ENCODE measurements at regions not wholly inside any gene's neighbourhood (a gene's known extent, or its start where the extent isn't known, plus 50 kb on each side); places are given as distances from the start of the nearest gene placed in this dataset.

DNA sequence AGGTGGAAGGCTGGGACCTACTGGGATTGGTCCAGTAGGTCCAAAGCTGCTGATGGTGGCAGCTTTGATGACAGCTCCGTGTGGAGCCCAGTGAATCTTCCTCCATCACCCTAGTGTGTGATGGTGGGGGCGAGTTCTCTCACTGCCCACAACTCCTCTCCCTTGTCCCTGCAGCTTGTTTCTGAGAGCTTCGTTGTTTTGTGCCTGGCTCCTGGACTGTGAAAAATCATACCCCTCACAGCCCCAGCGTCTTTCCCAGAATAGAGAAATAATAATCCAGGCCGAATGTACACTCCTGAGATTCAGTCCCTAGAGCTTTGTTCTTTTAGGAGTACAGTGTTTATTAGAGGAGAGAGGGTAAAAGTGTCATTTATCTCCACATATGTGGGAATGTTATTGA, 372.2 kb downstream of the ENC1 start:
- no peak overlapping the region for H3K4me2 ChIP-seq (ENCODE audit: low read depth, low read length)
- no peak for TF ChIP-seq EZH2phosphoT487 (IDR thresholded peaks at IDR 0.05; ENCODE audit: low read length)
- no peak for TF ChIP-seq EZH2 (optimal IDR thresholded peaks at IDR 0.05; ENCODE audit: low read depth, low read length)
- TF ChIP-seq, protein P1, sequence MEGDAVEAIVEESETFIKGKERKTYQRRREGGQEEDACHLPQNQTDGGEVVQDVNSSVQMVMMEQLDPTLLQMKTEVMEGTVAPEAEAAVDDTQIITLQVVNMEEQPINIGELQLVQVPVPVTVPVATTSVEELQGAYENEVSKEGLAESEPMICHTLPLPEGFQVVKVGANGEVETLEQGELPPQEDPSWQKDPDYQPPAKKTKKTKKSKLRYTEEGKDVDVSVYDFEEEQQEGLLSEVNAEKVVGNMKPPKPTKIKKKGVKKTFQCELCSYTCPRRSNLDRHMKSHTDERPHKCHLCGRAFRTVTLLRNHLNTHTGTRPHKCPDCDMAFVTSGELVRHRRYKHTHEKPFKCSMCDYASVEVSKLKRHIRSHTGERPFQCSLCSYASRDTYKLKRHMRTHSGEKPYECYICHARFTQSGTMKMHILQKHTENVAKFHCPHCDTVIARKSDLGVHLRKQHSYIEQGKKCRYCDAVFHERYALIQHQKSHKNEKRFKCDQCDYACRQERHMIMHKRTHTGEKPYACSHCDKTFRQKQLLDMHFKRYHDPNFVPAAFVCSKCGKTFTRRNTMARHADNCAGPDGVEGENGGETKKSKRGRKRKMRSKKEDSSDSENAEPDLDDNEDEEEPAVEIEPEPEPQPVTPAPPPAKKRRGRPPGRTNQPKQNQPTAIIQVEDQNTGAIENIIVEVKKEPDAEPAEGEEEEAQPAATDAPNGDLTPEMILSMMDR (IDR thresholded peaks at IDR 0.05; ENCODE audit: low read length), result no peak
- no peaks in the 10 kb centered on the region for H4K20me1 ChIP-seq (ENCODE audit: insufficient read depth, low read length)
- H3K9me3 ChIP-seq (replicated peaks; ENCODE audit: insufficient read depth, low read length), result no peaks in the 10 kb centered on the region
- H2AFZ ChIP-seq (ENCODE audit: low read length), result no peak overlapping the region
- H3K4me3 ChIP-seq (ENCODE audit: low read length), result no peak overlapping the region
- no peaks in the 10 kb centered on the region for H3F3A ChIP-seq (ENCODE audit: insufficient read depth, low read length)
- no peak for DNase-seq
- no peaks in the 10 kb centered on the region for H3K27me3 ChIP-seq (replicated peaks; ENCODE audit: insufficient read depth, low read length)
- H3K9me2 ChIP-seq (replicated peaks; ENCODE audit: insufficient read depth, low read length), result no peaks in the 10 kb centered on the region
- no peaks in the 10 kb centered on the region for H3K36me3 ChIP-seq (replicated peaks; ENCODE audit: insufficient read depth, low read length)
- H3K4me1 ChIP-seq (ENCODE audit: low read length), result no peaks in the 10 kb centered on the region
- no peaks in the 10 kb centered on the region for H3K79me2 ChIP-seq (ENCODE audit: low read length)
- H3K9ac ChIP-seq (ENCODE audit: low read length), result no peak overlapping the region
- H3K27ac ChIP-seq (ENCODE audit: low read length), result no peak overlapping the region

DNA sequence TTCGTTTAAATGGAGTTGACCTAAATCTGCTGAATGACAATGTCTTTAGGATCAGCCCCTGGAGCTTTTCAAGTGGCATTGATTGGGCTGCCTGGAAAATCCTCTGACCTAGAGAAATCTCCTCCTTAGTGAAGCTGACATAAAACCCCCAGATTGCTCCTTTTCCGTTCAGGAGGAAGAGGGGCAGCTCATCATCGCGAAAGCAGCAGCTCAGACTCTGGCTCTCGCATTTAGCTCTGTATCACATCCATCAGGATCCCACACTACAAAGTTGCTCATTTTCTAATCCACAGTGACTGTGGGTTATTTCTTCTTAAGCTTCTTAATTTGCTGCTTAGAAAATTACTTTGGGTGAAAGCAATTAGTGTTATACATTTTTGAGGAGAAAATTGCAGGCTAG, 373.7 kb downstream of the ENC1 start:
- Histone ChIP-seq H3K9ac (ENCODE audit: low read length) (no peak overlapping the region), H3K27ac (ENCODE audit: low read length) (no peak overlapping the region), H3K4me2 (ENCODE audit: low read depth, low read length) (no peak overlapping the region), H3K4me1 (ENCODE audit: low read length) (peaks cover 12% of the 10 kb centered on the region), H3K79me2 (ENCODE audit: low read length) (no peaks in the 10 kb centered on the region), H3F3A (ENCODE audit: insufficient read depth, low read length) (no peaks in the 10 kb centered on the region), H3K9me2 (replicated peaks; ENCODE audit: insufficient read depth, low read length) (no peaks in the 10 kb centered on the region), H3K4me3 (ENCODE audit: low read length) (no peak overlapping the region), H3K36me3 (replicated peaks; ENCODE audit: insufficient read depth, low read length) (no peaks in the 10 kb centered on the region), H4K20me1 (ENCODE audit: insufficient read depth, low read length) (no peaks in the 10 kb centered on the region), H2AFZ (ENCODE audit: low read length) (no peak overlapping the region), H3K27me3 (replicated peaks; ENCODE audit: insufficient read depth, low read length) (no peaks in the 10 kb centered on the region), H3K9me3 (replicated peaks; ENCODE audit: insufficient read depth, low read length) (no peaks in the 10 kb centered on the region)
- no peak for TF ChIP-seq EZH2phosphoT487 (IDR thresholded peaks at IDR 0.05; ENCODE audit: low read length)
- TF ChIP-seq, protein P1 (IDR thresholded peaks at IDR 0.05; ENCODE audit: low read length), result no peak
- TF ChIP-seq EZH2 (optimal IDR thresholded peaks at IDR 0.05; ENCODE audit: low read depth, low read length), result no peak
- DNase-seq, result no peak

DNA sequence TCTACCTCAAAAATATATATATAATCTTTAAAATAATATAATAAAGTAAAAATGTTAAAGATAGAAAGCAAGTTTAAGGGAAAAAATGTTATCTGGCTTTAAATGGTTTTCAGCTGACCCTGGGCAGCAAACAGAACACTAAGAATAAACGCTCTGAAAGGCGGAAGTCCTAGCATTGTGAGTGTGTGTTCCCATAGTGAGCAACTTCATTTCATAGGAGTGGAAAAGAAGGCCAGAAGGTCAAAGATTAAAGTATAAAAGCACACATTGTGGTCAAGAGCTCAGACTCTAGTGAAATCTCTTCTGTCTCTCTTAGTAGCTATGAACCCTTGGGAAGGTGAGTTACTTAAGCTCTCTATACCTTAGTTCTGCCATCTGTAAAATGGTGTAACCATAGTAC, 374.4 kb downstream of the ENC1 start:
- Histone ChIP-seq H3F3A (ENCODE audit: insufficient read depth, low read length) (no peaks in the 10 kb centered on the region), H3K27me3 (replicated peaks; ENCODE audit: insufficient read depth, low read length) (no peaks in the 10 kb centered on the region), H3K27ac (ENCODE audit: low read length) (no peak overlapping the region), H3K79me2 (ENCODE audit: low read length) (no peaks in the 10 kb centered on the region), H3K9me3 (replicated peaks; ENCODE audit: insufficient read depth, low read length) (no peaks in the 10 kb centered on the region), H3K4me3 (ENCODE audit: low read length) (no peak overlapping the region), H3K9me2 (replicated peaks; ENCODE audit: insufficient read depth, low read length) (no peaks in the 10 kb centered on the region), H3K36me3 (replicated peaks; ENCODE audit: insufficient read depth, low read length) (no peaks in the 10 kb centered on the region), H4K20me1 (ENCODE audit: insufficient read depth, low read length) (no peaks in the 10 kb centered on the region), H3K4me1 (ENCODE audit: low read length) (peaks cover 19% of the 10 kb centered on the region), H3K9ac (ENCODE audit: low read length) (no peak overlapping the region), H2AFZ (ENCODE audit: low read length) (no peak overlapping the region), H3K4me2 (ENCODE audit: low read depth, low read length) (no peak overlapping the region)
- no peak for DNase-seq
- no peak for TF ChIP-seq EZH2phosphoT487 (IDR thresholded peaks at IDR 0.05; ENCODE audit: low read length)
- TF ChIP-seq, protein P1 (IDR thresholded peaks at IDR 0.05; ENCODE audit: low read length), result no peak
- no peak for TF ChIP-seq EZH2 (optimal IDR thresholded peaks at IDR 0.05; ENCODE audit: low read depth, low read length)
